ENCODE measurements at regions not wholly inside any gene's neighbourhood (a gene's known extent, or its start where the extent isn't known, plus 50 kb on each side); places are given as distances from the start of the nearest gene placed in this dataset.

- intact Hi-C loops (cut with micrococcal nuclease; ENCODE audit: unreplicated experiment) = no loop called here
- no peak overlapping the region for H3K27ac Mint-ChIP-seq (ENCODE audit: unreplicated experiment)
- no peaks in the 10 kb centered on the region for H3K9me3 Mint-ChIP-seq (ENCODE audit: low read depth, unreplicated experiment)
- no TSS peak for BruUV-seq (replicated peaks)
- H3K4me1 Mint-ChIP-seq (ENCODE audit: low read depth, unreplicated experiment) = no peaks in the 10 kb centered on the region
- DNase-seq = no peak
- CTCF ChIA-PET = interaction anchor here (0.7 to 1.0 kb wide), 3 partner anchors 68 to 246 kb away, joined by 3 to 5 read pairs (median 5); no protein-coding TSS in a partner anchor
- H3K4me3 Mint-ChIP-seq (ENCODE audit: low read depth, unreplicated experiment) = no peak overlapping the region
- no peak for TF ChIP-seq CTCF (IDR thresholded peaks at IDR 0.05; ENCODE audit: unreplicated experiment)
- no peaks in the 10 kb centered on the region for H3K27me3 Mint-ChIP-seq (ENCODE audit: unreplicated experiment)
- H3K36me3 Mint-ChIP-seq (ENCODE audit: insufficient read depth, unreplicated experiment) = no peaks in the 10 kb centered on the region
Observed at GRCh38 chr15:62495670-62496614, 330.9 kb upstream of the C2CD4B start.

GRCh38 chr15:62497356-62497755, 332.3 kb upstream of the C2CD4B start:
- Mint-ChIP-seq H3K27me3 (ENCODE audit: unreplicated experiment) (no peaks in the 10 kb centered on the region), H3K9me3 (ENCODE audit: low read depth, unreplicated experiment) (no peaks in the 10 kb centered on the region), H3K4me3 (ENCODE audit: low read depth, unreplicated experiment) (no peak overlapping the region), H3K27ac (ENCODE audit: unreplicated experiment) (no peak overlapping the region), H3K4me1 (ENCODE audit: low read depth, unreplicated experiment) (no peaks in the 10 kb centered on the region), H3K36me3 (ENCODE audit: insufficient read depth, unreplicated experiment) (no peaks in the 10 kb centered on the region)
- no peak for TF ChIP-seq CTCF (IDR thresholded peaks at IDR 0.05; ENCODE audit: unreplicated experiment)
- no peak for DNase-seq
- CTCF ChIA-PET = interaction anchor here (0.7 to 1.3 kb wide), 2 partner anchors 52 to 245 kb away, joined by 4 to 7 read pairs; no protein-coding TSS in a partner anchor
- intact Hi-C loops (cut with micrococcal nuclease; ENCODE audit: unreplicated experiment) = no loop called here
- BruUV-seq (replicated peaks) = no TSS peak

- TF ChIP-seq CTCF (IDR thresholded peaks at IDR 0.05; ENCODE audit: unreplicated experiment) = no peak
- DNase-seq = no peak
- H3K27me3 Mint-ChIP-seq (ENCODE audit: unreplicated experiment) = no peaks in the 10 kb centered on the region
- CTCF ChIA-PET = no interaction called here
- H3K9me3 Mint-ChIP-seq (ENCODE audit: low read depth, unreplicated experiment) = no peaks in the 10 kb centered on the region
- no peak overlapping the region for H3K27ac Mint-ChIP-seq (ENCODE audit: unreplicated experiment)
- H3K4me3 Mint-ChIP-seq (ENCODE audit: low read depth, unreplicated experiment) = no peak overlapping the region
- no peaks in the 10 kb centered on the region for H3K36me3 Mint-ChIP-seq (ENCODE audit: insufficient read depth, unreplicated experiment)
- BruUV-seq (replicated peaks) = no TSS peak
- intact Hi-C loops (cut with micrococcal nuclease; ENCODE audit: unreplicated experiment) = no loop called here
- peaks cover 2% of the 10 kb centered on the region for H3K4me1 Mint-ChIP-seq (ENCODE audit: low read depth, unreplicated experiment)
Observed at GRCh38 chr15:62498278-62498677, 333.2 kb upstream of the C2CD4B start.

- Mint-ChIP-seq H3K36me3 (ENCODE audit: insufficient read depth, unreplicated experiment) (no peaks in the 10 kb centered on the region), H3K27ac (ENCODE audit: unreplicated experiment) (no peak overlapping the region), H3K4me1 (ENCODE audit: low read depth, unreplicated experiment) (peaks cover 6% of the 10 kb centered on the region), H3K4me3 (ENCODE audit: low read depth, unreplicated experiment) (no peak overlapping the region), H3K9me3 (ENCODE audit: low read depth, unreplicated experiment) (no peaks in the 10 kb centered on the region), H3K27me3 (ENCODE audit: unreplicated experiment) (no peaks in the 10 kb centered on the region)
- no peak for DNase-seq
- no peak for TF ChIP-seq CTCF (IDR thresholded peaks at IDR 0.05; ENCODE audit: unreplicated experiment)
- intact Hi-C loops (cut with micrococcal nuclease; ENCODE audit: unreplicated experiment) = no loop called here
- CTCF ChIA-PET = no interaction called here
- no TSS peak for BruUV-seq (replicated peaks)
Observed at GRCh38 chr15:62498712-62499111, 333.6 kb upstream of the C2CD4B start.

All from Calu3 (cell line).